Heart right ventricle (tissue), 16 donors: ENCODE measurements at regions not wholly inside any gene's neighbourhood (a gene's known extent, or its start where the extent isn't known, plus 50 kb on each side); places are given as distances from the start of the nearest gene placed in this dataset.

Source experiments
- ATAC-seq, 8 donors: fragments of 200-7000 bp; cut with Tn5 transposase; one replicate each; pipeline ENCODE4 v1.9.1; 2020; ENCODE audit warnings: mild to moderate bottlenecking in 8 of 8, moderate library complexity in 8 of 8, moderate number of reproducible peaks in 1 of 8
- DNase-seq, 2 donors: peaks; one replicate each; pipeline ENCODE4 v3.0.0-alpha.2; 2020
- H3K27ac ChIP-seq, 10 donors: fragments of 200-600 bp; sonication (generic) in 2 of 10; one replicate each; pipeline versions ENCODE4 v1.5.0 to v1.8.0; 2020 to 2022; ENCODE audit warnings: mild to moderate bottlenecking in 3 of 10
- H3K27me3 ChIP-seq, 7 donors: fragments of 200-600 bp; one replicate each; pipeline ENCODE4 v1.8.0; 2021 to 2022; ENCODE audit warnings: mild to moderate bottlenecking in 2 of 7
- H3K36me3 ChIP-seq, 9 donors: fragments of 200-600 bp; sonication (generic) in 1 of 9; one replicate each; pipeline versions ENCODE4 v1.5.0 to v1.8.0; 2020 to 2022; ENCODE audit warnings: mild to moderate bottlenecking in 2 of 9
- H3K4me1 ChIP-seq, 9 donors: fragments of 200-600 bp; sonication (generic) in 1 of 9; one replicate each; pipeline versions ENCODE4 v1.5.0 to v1.8.0; 2020 to 2022; ENCODE audit warnings: mild to moderate bottlenecking in 4 of 9
- H3K4me3 ChIP-seq, 10 donors: fragments of 200-600 bp; sonication (generic) in 2 of 10; one replicate each; pipeline versions ENCODE4 v1.5.0 to v1.8.0; 2020 to 2022; ENCODE audit warnings: mild to moderate bottlenecking in 7 of 10, moderate library complexity in 2 of 10
- H3K9me3 ChIP-seq, 11 donors: fragments of 200-600 bp in 10 of 11; sonication (generic) in 2 of 11; one replicate each; pipeline versions ENCODE4 v1.5.0 to v1.8.0; 2013 to 2022; ENCODE audit warnings: mild to moderate bottlenecking in 2 of 11, control low read depth in 1 of 11, moderate library complexity in 1 of 11
- CTCF ChIP-seq, 9 donors: fragments of 200-600 bp; sonication (generic) in 2 of 9; IDR thresholded peaks; one replicate each; pipeline versions ENCODE4 v1.5.0 to v1.8.0; 2021 to 2022; ENCODE audit warnings: antibody characterized with exemption in 9 of 9, mild to moderate bottlenecking in 5 of 9, moderate library complexity in 1 of 9
- WGBS, 2 donors: extraction: QIAGEN DNeasy Blood & Tissue Kit; methylation state at CpG; one replicate each; pipeline ENCODE4 v1.1.7; 2013; ENCODE audit warnings: inconsistent platforms in 1 of 2; 5-methylcytosine and 5-hydroxymethylcytosine counted together
- intact Hi-C, 10 donors: fragments of 100-400 bp; cut with DNase I; formaldehyde crosslinking; loops; one replicate each; pipeline versions ENCODE4 v1.11.1 to v1.14.2; 2022
- donor health status: Arrhythmogenic right ventricular cardiomyopathy.
- donor health status: ischemic (EF 13 %, LVEDD 7.1; RV severe dilation, severe dysfunction).
- donor health status: healthy with polysubstance abuse.
- donor health status: DM: no; HTN: yes; CAD: no.
- donor health status: DM: no; HTN: no; CAD: no.
- donor health status: ischemic (EF 25% LVEDD 6.9; RV normal size, moderate dysfunction).
- donor health status: ischemic (EF 25% LVEDD 5.7; RV mildly dilated, moderate dysfunction).
- donor health status: healthy.
- donor health status: DM: yes; HTN: yes; CAD: no.
- donor health status: Ischemic cardiomyopathy.
- donor health status: ischemic (EF 35%, LVEDD 5.7; RV mildly dilated, moderate dysfunction).
- donor health status: nonischemic (EF 11% LVEDD 7.7; RV severe dilation, severe dysfunction).
- donor health status: DM: yes; HTN: yes; CAD: no.
- donor health status: PGD.
- donor health status: ischemic (EF 29% LVEDD 5.4; RV normal size, mild dysfunction).
- donor health status: nonischemic (EF 23%, LVEDD 6.1; RV moderate dilation, normal function).

GRCh38 chr5:125370461-125371205 lies 624.2 kb upstream of the ZNF608 start:
- Histone ChIP-seq H3K27ac (no peak overlapping the region), H3K36me3 (no peaks in the 10 kb centered on the region), H3K27me3 (no peaks in the 10 kb centered on the region), H3K4me1 (no peaks in the 10 kb centered on the region), H3K4me3 (no peak overlapping the region), H3K9me3 (peaks cover 0 to 9% (median 0%) of the 10 kb centered on the region in 11 donors)
- no peak for ATAC-seq
- TF ChIP-seq CTCF (IDR thresholded peaks at IDR 0.05) = no peak
- DNase-seq = no peak
- intact Hi-C loops = no loop called here

- Histone ChIP-seq H3K36me3 (no peaks in the 10 kb centered on the region), H3K4me1 (no peaks in the 10 kb centered on the region), H3K9me3 (peaks cover 0 to 9% (median 0%) of the 10 kb centered on the region in 11 donors), H3K27me3 (no peaks in the 10 kb centered on the region), H3K4me3 (no peak overlapping the region), H3K27ac (no peak overlapping the region)
- ATAC-seq (peak in 2 of 8 donors; percentile 48 to 63), DNase-seq (no peak)
- no peak for TF ChIP-seq CTCF (IDR thresholded peaks at IDR 0.05)
- intact Hi-C loops = no loop called here
- 84 to 85% methylated on average over 6 of the region's 6 CpGs for WGBS, 2 donors
Measured at GRCh38 chr5:125372694-125373631, 626.5 kb upstream of the ZNF608 start.

- intact Hi-C loops = no loop called here
- no peaks in the 10 kb centered on the region for H3K4me1 ChIP-seq
Measured at GRCh38 chr5:125375143-125375542, 628.7 kb upstream of the ZNF608 start.

More at GRCh38 chr5:125375143-125375542, 628.7 kb upstream of the ZNF608 start:
- H3K27me3 ChIP-seq = no peaks in the 10 kb centered on the region
- TF ChIP-seq CTCF (IDR thresholded peaks at IDR 0.05) = no peak
- no peak overlapping the region for H3K4me3 ChIP-seq
- ATAC-seq = no peak
- WGBS, 2 donors = 85 to 86% methylated on average over 1 of the region's 1 CpG
- H3K36me3 ChIP-seq = no peaks in the 10 kb centered on the region
- H3K27ac ChIP-seq = no peak overlapping the region
- no peak for DNase-seq
- H3K9me3 ChIP-seq = no peaks in the 10 kb centered on the region
